HG02840 (cell line): ENCODE measurements at regions not wholly inside any gene's neighbourhood (a gene's known extent, or its start where the extent isn't known, plus 50 kb on each side); places are given as distances from the start of the nearest gene placed in this dataset.
"Not testable (repeated sequence)": the region's sequence is repeated elsewhere in the genome, so short reads cannot be mapped to it uniquely, and the experiment has no call there.

ENCODE experiments used
- ATAC-seq: cut with Tn5 transposase; IDR thresholded peaks from one replicate; pipeline ENCODE4 v1.9.1; 2021; ENCODE audit warnings: mild to moderate bottlenecking, moderate library complexity, moderate number of reproducible peaks; ENCODE audit not compliant: unreplicated experiment, low FRiP score

DNA sequence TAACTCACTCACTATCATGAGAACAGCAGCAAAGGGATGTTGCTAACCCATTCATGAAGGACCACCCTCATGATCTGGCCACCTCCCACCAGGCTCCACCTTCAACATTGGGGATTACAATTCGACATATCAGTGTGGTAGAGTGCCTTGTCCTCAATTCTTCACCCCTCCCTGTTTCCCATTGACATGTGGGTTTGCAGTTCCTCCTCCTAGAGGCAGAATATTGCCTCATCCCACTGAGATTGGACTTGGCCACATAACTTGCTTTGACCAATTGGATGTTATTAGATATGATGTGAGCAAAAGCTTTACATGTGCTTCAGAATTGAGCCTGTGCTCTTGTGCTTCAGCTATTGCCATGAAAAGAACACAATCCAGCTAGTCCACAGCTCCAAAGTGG is 217.0 kb upstream of the CXCR4 start:
- ATAC-seq = no peak

- ATAC-seq = no peak
Observed at GRCh38 chr2:136332436-136333095, 214.6 kb upstream of the CXCR4 start.

- ATAC-seq = no peak
Observed at GRCh38 chr2:136331226-136331625, 213.3 kb upstream of the CXCR4 start.

- no peak for ATAC-seq
Observed at GRCh38 chr2:136328207-136328795, 210.4 kb upstream of the CXCR4 start.

DNA sequence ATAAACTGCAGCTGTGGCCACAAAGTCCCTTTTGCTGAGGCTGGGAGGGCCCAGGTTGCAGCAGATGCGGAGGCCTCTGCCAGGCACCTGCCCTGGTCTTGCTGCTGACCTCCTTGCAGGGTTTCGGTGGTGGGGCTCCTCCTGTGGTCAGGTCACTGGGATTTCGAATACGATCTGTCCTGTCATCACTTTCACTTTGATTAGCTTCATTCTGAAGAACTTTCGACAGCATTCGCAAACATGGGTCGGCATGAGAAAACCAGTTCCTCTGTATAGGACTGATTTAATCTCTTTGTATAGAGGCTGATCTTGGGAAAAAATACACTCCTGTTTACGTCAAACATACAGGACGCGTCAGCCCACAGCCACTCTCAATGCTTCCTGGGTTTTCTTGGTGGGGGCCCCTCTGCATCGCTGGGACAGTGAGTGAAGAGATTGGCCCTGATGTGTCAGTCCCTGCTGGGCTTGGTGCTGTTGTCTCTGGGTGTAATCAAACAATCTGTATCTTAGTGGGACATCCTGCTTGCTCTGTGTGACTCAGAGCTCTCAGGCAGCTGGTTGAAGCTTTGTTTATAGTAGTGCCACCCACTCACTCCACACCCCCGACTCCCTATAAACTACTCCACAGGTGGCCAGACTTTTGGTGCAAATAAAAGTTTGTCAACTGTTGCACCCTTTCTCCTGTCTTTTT is 209.4 kb upstream of the CXCR4 start:
- ATAC-seq = peak; percentile 55

GRCh38 chr2:136325844-136326331 is 207.9 kb upstream of the CXCR4 start:
- no peak for ATAC-seq

GRCh38 chr2:136324966-136325365 is 207.0 kb upstream of the CXCR4 start:
- ATAC-seq = no peak

- ATAC-seq = no peak
Observed at GRCh38 chr2:136323935-136324334, 206.0 kb upstream of the CXCR4 start.

GRCh38 chr2:136323195-136323594 is 205.2 kb upstream of the CXCR4 start:
- ATAC-seq = no peak

- no peak for ATAC-seq
Observed at GRCh38 chr2:136322428-136322827, 204.5 kb upstream of the CXCR4 start.

GRCh38 chr2:136319651-136320050 is 201.7 kb upstream of the CXCR4 start:
- ATAC-seq = no peak

DNA sequence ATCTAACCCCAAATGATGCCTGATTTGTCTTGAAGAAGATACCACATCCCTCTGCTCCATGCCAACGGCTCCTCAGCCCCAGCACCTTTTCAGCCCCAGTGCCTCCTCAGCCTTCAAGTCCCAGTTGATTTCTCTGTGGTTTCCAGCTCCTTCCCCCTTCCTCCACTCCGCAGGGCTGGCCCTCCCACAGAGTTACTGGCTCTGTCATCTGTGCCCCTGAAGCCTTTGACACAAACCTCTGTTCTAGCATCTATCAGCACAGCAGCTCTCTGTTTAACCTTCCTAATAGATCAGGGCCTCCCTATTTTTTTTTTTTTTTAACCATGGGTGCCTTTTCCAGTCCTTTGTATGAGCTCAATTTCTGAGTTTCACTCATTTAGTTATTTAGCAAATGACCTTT is 201.3 kb upstream of the CXCR4 start:
- no peak for ATAC-seq

GRCh38 chr2:136314240-136314639 is 196.3 kb upstream of the CXCR4 start:
- no peak for ATAC-seq

DNA sequence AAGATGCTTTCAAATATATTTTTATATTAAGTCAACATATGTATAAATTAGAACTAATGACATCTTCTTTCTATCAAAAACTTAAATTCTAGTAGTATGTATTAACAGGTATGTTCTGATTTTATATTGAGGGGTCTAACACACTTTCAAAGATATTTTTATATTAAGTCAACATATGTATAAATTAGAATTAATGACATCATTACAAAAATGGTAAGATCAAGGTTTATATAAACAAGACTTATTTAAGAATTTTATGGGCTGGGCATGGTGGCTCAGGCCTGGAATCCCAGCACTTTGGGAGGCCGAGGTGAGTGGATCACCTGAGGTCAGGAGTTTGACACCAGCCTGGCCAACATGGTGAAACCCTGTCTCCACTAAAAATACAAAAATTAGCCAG is 194.6 kb upstream of the CXCR4 start:
- not testable (repeated sequence) for ATAC-seq

DNA sequence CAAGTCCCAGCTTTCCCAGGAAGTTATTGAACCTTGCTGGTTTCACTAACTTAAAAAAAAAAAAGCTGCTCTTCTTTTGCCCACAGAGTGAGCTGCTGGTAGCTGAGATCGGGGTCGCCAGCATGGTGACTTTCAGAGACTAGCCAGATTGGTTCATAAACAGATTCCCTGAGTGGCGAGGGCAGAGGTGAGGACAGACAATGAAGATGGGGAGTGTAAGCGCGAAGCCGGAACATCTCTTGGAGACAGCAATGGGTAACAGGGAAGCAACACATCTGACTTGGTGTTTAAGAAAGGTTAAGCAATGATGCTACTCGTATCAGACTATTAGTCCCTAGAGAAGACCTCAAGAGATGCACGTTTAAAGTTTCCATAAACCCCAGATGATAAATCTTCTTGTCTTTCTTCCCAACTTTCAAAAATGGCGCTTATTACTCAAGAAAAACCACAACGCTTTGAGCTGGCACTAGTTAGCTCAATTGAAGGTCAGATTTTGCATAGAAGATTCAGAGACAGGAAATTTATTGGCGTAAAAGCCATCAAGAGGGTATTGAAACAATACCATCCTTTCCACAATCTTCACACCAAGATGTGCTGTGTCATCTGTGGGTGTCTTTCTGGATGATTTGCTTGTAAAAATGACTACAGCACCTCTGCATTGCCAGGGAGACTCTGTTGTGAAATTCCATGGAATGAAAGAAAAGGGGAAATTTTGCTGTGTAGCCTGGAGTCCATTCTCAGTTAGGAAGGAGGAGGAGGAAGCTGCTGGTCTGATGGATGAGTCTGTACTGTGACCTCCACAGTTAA is 193.1 kb upstream of the CXCR4 start:
- ATAC-seq = no peak

- no peak for ATAC-seq
Observed at GRCh38 chr2:136310005-136310495, 192.1 kb upstream of the CXCR4 start.

DNA sequence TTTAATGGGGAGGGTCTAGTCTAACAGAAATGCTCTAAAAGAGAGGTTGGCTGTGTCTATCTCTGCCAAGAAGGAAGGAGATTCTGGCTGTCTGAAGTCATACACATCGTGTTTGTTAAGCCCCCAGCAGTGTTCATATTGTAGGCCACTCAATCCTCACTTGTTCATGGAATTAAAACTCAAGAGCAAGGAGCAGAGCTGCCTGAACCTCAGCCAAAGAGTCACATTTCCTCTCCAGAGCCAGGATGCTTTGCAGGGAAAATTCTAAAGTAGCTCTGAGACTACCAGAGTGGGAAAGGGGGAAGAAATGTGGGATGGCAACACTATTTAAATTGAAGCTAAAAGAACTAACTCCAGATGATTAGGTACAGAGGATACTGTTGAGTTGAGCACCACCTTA is 190.7 kb upstream of the CXCR4 start:
- ATAC-seq = no peak

DNA sequence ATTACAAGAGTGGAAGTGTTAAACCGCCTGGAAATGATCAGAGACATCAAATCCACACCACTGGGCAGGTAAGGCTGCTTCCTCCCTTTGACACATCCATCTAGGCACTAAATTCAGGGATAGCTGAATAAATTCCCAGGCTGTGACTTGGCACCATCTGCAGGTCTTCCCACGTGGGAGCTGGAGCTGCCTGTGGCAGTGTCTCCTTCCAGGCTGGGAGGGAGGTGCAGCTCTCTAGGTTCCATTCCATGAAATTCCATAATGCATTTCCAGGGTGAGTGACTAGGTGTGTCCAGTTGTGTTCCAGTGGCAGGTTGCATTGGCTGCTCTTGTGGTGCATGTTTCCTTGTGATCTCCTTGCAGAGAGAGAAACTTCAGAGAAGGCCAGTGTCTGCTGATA is 188.9 kb upstream of the CXCR4 start:
- no peak for ATAC-seq

DNA sequence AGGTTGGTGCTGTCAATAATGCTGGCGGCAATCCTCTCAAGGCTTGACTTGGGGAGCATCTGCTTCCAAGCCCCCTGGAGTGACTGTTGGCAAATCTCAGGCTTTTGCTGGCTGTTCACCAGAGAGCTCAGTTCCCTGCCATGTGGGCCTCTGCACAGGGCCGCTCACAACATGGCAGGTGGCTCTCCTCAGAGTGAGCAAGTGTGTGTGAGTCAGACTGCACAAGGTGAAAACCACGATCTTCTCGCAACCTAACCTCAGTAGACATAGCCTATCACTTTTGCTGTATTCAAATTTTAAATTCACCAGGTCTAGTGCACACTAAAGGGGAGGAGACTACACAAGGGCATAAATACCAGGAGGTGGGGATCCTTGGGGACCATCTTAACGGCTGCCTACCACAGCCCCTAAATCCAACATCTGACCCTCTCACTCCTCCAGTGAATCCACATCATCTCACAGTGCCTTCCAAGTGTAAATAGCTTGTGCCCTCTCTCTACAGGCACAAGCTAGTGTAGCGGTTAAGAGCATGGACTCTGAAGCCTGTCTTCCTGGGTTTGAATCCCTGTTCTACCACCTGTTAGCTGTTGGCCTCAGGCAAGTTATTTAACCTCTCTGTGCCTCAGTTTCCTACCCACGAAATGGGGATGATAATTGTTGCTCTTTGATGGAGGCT is 187.7 kb upstream of the CXCR4 start:
- ATAC-seq = no peak

GRCh38 chr2:136301006-136301405 is 183.1 kb upstream of the CXCR4 start:
- no peak for ATAC-seq
